ENCODE measurements at regions not wholly inside any gene's neighbourhood (a gene's known extent, or its start where the extent isn't known, plus 50 kb on each side); places are given as distances from the start of the nearest gene placed in this dataset.

DNA sequence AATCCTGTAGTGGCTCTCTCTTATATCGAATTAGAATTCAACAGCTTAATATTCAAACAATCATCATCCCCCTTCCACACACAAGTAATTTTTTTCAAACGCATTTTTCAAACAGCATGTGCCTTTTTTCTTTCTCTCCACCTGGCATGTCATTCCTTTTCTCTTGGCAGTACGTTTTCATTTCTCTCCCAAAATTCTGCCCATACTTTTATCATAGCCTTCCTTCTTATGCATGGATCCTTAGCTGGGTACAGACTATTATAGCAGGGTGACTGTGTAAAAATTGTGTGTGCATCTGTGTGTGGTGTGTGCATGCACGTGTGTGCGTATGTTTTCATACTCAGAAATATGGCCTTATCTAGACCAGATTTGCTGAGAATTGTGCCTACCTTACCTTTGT is 184.3 kb downstream of the ZC3H11B start:
- H3K36me3 ChIP-seq (ENCODE audit: control insufficient read depth in 1 of 2, insufficient read depth in 2 of 2, low read length in 1 of 2): no peaks in the 10 kb centered on the region
- H3K9me3 ChIP-seq (ENCODE audit: control insufficient read depth, low read length): no peaks in the 10 kb centered on the region
- no peak overlapping the region for H3K27ac ChIP-seq (ENCODE audit: low read depth in 1 of 2, low read length in 2 of 2)
- DNase-seq (no peak), ATAC-seq (ENCODE audit: low FRiP score) (no peak)
- intact Hi-C loops (cut with DNase I): no loop called here
- H3K4me1 ChIP-seq (ENCODE audit: control insufficient read depth in 1 of 2, insufficient read depth in 2 of 2, low read length in 2 of 2): no peaks in the 10 kb centered on the region
- no peaks in the 10 kb centered on the region for H3K27me3 ChIP-seq (ENCODE audit: control insufficient read depth in 1 of 2, insufficient read depth in 2 of 2, low read length in 1 of 2)
- no peak overlapping the region for H3K4me3 ChIP-seq (ENCODE audit: low read length in 2 of 2)
- WGBS, 2 donors: 67 to 72% methylated on average over 5 of the region's 5 CpGs

DNA sequence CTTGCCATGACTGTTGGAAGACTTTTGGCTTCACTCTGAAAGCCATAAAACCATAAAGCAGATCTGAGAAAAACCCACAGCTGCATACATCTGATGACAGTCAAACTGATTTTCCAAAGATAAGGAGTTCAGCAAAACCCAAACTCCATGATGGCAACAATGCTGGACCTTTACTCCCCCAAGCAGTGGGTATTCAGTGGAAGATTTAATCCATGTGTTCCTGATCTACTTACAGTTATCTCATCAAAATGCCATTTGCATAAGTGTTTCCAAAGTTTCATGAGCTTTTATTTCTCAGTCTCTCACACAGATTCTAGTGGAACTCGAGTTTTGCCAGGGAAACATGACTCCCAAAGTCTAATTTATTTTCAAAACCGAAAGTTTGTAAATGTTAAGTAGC is 184.9 kb downstream of the ZC3H11B start:
- H3K27ac ChIP-seq (ENCODE audit: low read depth in 1 of 2, low read length in 2 of 2): no peak overlapping the region
- H3K4me1 ChIP-seq (ENCODE audit: control insufficient read depth in 1 of 2, insufficient read depth in 2 of 2, low read length in 2 of 2): no peaks in the 10 kb centered on the region
- H3K36me3 ChIP-seq (ENCODE audit: control insufficient read depth in 1 of 2, insufficient read depth in 2 of 2, low read length in 1 of 2): no peaks in the 10 kb centered on the region
- 34 to 43% methylated on average over 2 of the region's 2 CpGs for WGBS, 2 donors
- H3K9me3 ChIP-seq (ENCODE audit: control insufficient read depth, low read length): no peaks in the 10 kb centered on the region
- no peak for DNase-seq
- ATAC-seq (ENCODE audit: low FRiP score): no peak
- intact Hi-C loops (cut with DNase I): no loop called here
- H3K27me3 ChIP-seq (ENCODE audit: control insufficient read depth in 1 of 2, insufficient read depth in 2 of 2, low read length in 1 of 2): no peaks in the 10 kb centered on the region
- no peak overlapping the region for H3K4me3 ChIP-seq (ENCODE audit: low read length in 2 of 2)

DNA sequence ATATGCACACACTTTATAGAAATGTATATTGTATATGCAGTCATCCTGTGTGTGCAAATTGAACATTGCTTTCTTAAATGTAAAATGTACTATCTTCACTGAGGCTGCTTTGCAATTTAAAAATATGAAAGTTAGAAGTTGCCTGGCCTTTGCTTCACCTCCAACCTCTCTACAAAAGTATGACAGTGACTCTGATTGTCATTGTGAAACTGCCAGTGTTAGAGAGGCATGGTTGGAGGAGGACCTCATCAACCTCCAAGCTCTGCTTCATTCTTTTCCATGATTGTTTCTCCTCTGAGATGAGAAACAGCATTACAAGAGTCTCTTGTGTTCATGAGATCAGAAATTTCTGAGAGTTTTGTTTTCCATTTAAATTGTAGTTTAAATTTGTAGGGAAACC is 185.5 kb downstream of the ZC3H11B start:
- Histone ChIP-seq H3K4me1 (ENCODE audit: control insufficient read depth in 1 of 2, insufficient read depth in 2 of 2, low read length in 2 of 2) (no peaks in the 10 kb centered on the region), H3K9me3 (ENCODE audit: control insufficient read depth, low read length) (no peaks in the 10 kb centered on the region), H3K27ac (ENCODE audit: low read depth in 1 of 2, low read length in 2 of 2) (no peak overlapping the region)

DNA sequence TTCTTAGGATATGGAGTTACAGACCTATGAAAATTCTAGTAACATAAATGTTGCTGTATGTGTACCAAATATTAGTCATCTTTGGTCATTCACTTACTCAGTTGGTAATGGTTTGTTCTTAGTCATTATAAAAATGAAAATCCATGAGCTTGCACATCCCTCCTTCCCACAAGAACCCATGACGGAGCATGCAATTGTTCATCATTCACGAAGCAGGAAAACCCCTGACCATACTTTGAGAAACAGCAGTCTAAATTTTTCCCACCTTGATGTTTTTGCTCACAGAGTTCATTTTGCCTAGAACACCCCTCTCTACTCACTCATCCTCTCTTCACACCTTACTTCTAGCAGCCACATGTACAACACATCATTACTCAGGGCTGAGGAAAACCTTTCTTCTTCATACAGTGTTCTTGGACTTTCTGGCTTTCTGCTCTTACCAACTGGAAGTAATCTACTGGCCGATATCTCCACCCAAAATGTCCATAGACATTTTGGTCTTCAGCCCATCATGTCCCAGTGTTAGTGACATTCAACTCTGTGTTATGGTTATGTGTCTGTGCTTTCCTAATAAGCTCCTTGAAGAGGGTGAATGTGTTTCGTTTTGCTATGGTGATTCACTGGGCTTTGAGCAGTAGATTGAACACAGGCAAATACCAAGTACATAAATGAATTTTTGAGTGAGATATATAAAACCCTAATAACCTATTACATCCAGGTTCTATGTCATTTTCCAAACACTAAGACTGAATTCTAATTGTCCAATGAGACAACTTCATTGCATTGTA is 189.9 kb downstream of the ZC3H11B start:
- intact Hi-C loops (cut with DNase I): no loop called here
- 87 to 94% methylated on average over 4 of the region's 4 CpGs for WGBS, 2 donors
- H3K9me3 ChIP-seq (ENCODE audit: control insufficient read depth, low read length): no peaks in the 10 kb centered on the region
- DNase-seq: no peak
- H3K27me3 ChIP-seq (ENCODE audit: control insufficient read depth in 1 of 2, insufficient read depth in 2 of 2, low read length in 1 of 2): no peaks in the 10 kb centered on the region
- no peak for ATAC-seq (ENCODE audit: low FRiP score)
- no peak overlapping the region for H3K27ac ChIP-seq (ENCODE audit: low read depth in 1 of 2, low read length in 2 of 2)
- H3K4me3 ChIP-seq (ENCODE audit: low read length in 2 of 2): no peak overlapping the region
- H3K4me1 ChIP-seq (ENCODE audit: control insufficient read depth in 1 of 2, insufficient read depth in 2 of 2, low read length in 2 of 2): no peaks in the 10 kb centered on the region
- H3K36me3 ChIP-seq (ENCODE audit: control insufficient read depth in 1 of 2, insufficient read depth in 2 of 2, low read length in 1 of 2): no peaks in the 10 kb centered on the region

More for the DNA sequence above, 185.5 kb downstream of the ZC3H11B start:
- Histone ChIP-seq H3K4me3 (ENCODE audit: low read length in 2 of 2) (no peak overlapping the region), H3K36me3 (ENCODE audit: control insufficient read depth in 1 of 2, insufficient read depth in 2 of 2, low read length in 1 of 2) (no peaks in the 10 kb centered on the region), H3K27me3 (ENCODE audit: control insufficient read depth in 1 of 2, insufficient read depth in 2 of 2, low read length in 1 of 2) (no peaks in the 10 kb centered on the region)
- DNase-seq (no peak), ATAC-seq (ENCODE audit: low FRiP score) (no peak)
- intact Hi-C loops (cut with DNase I): no loop called here

DNA sequence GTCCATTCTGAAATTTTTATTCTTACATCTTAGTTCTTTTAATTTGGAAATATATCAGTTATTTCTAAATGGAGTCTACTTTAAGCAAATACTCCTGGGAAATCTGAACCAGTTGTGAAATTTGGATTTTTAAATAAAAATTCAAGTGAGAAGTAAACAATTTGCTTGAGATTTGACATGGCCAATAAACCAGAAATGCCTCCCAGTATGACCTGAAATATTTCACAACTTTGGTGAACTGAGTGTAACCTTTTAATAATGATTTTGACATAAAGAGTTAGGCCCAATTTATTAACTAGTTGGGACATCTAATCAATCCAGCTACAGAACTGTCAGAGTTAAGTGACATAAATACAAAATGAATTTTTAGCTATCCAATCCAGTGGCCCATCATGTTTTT is 192.0 kb downstream of the ZC3H11B start:
- ATAC-seq (ENCODE audit: low FRiP score): no peak
- intact Hi-C loops (cut with DNase I): no loop called here
- Histone ChIP-seq H3K27me3 (ENCODE audit: control insufficient read depth in 1 of 2, insufficient read depth in 2 of 2, low read length in 1 of 2) (no peaks in the 10 kb centered on the region), H3K9me3 (ENCODE audit: control insufficient read depth, low read length) (no peaks in the 10 kb centered on the region), H3K4me1 (ENCODE audit: control insufficient read depth in 1 of 2, insufficient read depth in 2 of 2, low read length in 2 of 2) (no peaks in the 10 kb centered on the region), H3K27ac (ENCODE audit: low read depth in 1 of 2, low read length in 2 of 2) (no peak overlapping the region), H3K4me3 (ENCODE audit: low read length in 2 of 2) (no peak overlapping the region), H3K36me3 (ENCODE audit: control insufficient read depth in 1 of 2, insufficient read depth in 2 of 2, low read length in 1 of 2) (no peaks in the 10 kb centered on the region)
- no peak for DNase-seq

DNA sequence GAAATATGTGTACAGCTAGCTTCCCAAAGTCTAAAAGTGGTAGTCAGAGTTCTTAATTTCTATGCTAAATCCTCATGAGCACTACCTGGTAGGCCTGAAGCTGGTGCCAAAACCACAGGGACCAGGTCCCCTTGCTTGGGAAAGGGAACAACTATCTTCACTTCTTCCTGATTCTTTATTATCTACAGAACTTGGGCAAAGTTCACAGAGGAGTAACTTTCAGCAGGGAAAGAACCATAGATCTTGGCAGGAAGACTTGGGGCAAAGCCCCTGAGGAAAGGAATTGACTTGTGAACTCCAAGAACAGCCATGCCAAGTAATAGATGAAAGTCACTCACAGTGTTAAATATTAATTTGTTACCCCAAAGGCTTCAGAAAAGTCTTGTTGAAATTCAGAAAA is 193.0 kb downstream of the ZC3H11B start:
- ATAC-seq (ENCODE audit: low FRiP score): no peak
- no peaks in the 10 kb centered on the region for H3K36me3 ChIP-seq (ENCODE audit: control insufficient read depth in 1 of 2, insufficient read depth in 2 of 2, low read length in 1 of 2)
- intact Hi-C loops (cut with DNase I): loop anchor here (5.0 to 10.0 kb wide), 2 partner anchors 1083 to 1095 kb away; no protein-coding TSS in a partner anchor

DNA sequence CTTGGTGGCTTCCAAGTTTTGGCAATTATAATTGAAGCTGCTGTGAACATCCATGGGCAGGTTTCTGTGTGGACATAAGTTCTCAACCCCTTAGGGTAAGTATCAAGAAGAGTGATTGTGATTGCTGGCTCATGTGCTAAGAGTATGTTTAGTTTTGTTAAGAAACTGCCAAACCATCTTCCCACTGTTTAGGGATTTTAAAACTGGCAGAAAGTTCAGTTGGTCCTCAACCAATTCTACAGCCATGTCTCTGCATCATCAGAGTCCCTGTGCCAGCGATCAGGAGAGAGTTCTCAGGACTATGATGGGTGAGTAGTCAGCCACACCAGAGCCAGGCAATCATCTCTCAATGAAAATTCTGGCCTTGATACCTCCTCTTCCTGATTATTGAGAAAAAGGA is 193.8 kb downstream of the ZC3H11B start:
- Histone ChIP-seq H3K4me1 (ENCODE audit: control insufficient read depth in 1 of 2, insufficient read depth in 2 of 2, low read length in 2 of 2) (no peaks in the 10 kb centered on the region), H3K36me3 (ENCODE audit: control insufficient read depth in 1 of 2, insufficient read depth in 2 of 2, low read length in 1 of 2) (no peaks in the 10 kb centered on the region), H3K4me3 (ENCODE audit: low read length in 2 of 2) (no peak overlapping the region), H3K27ac (ENCODE audit: low read depth in 1 of 2, low read length in 2 of 2) (no peak overlapping the region), H3K27me3 (ENCODE audit: control insufficient read depth in 1 of 2, insufficient read depth in 2 of 2, low read length in 1 of 2) (no peaks in the 10 kb centered on the region), H3K9me3 (ENCODE audit: control insufficient read depth, low read length) (no peaks in the 10 kb centered on the region)
- ATAC-seq (ENCODE audit: low FRiP score) (no peak), DNase-seq (no peak)
- intact Hi-C loops (cut with DNase I): loop anchor here (5.0 to 10.0 kb wide), 2 partner anchors 1082 to 1094 kb away; no protein-coding TSS in a partner anchor
- 10 to 11% methylated on average over 1 of the region's 1 CpG for WGBS, 2 donors

More for the DNA sequence above, 193.0 kb downstream of the ZC3H11B start:
- H3K27ac ChIP-seq (ENCODE audit: low read depth in 1 of 2, low read length in 2 of 2): no peak overlapping the region
- no peaks in the 10 kb centered on the region for H3K27me3 ChIP-seq (ENCODE audit: control insufficient read depth in 1 of 2, insufficient read depth in 2 of 2, low read length in 1 of 2)
- H3K4me1 ChIP-seq (ENCODE audit: control insufficient read depth in 1 of 2, insufficient read depth in 2 of 2, low read length in 2 of 2): no peaks in the 10 kb centered on the region
- no peaks in the 10 kb centered on the region for H3K9me3 ChIP-seq (ENCODE audit: control insufficient read depth, low read length)
- no peak for DNase-seq
- no peak overlapping the region for H3K4me3 ChIP-seq (ENCODE audit: low read length in 2 of 2)

DNA sequence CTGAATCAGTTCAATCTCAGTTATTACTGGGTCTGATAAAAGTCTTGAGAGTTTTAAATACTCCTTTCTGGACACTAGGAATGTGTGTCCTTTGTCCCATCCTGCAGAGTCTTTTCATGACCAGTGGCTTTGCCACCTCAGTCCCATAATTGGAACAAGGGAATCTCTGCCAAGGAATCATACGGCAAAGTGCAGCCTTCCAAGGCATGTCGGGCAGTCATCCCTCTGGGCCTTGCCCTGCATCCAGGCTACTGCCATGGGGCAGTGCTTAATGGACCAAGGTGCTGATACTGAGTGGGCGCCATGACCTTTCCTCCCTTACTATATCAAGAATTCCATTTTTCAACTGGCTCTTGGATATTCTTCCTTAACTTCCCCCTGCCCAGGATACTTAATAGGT is 195.3 kb downstream of the ZC3H11B start:
- no peak for ATAC-seq (ENCODE audit: low FRiP score)
- H3K4me1 ChIP-seq (ENCODE audit: control insufficient read depth in 1 of 2, insufficient read depth in 2 of 2, low read length in 2 of 2): no peaks in the 10 kb centered on the region
- intact Hi-C loops (cut with DNase I): loop anchor here (5.0 to 10.0 kb wide), 2 partner anchors 1080 to 1093 kb away; no protein-coding TSS in a partner anchor

DNA sequence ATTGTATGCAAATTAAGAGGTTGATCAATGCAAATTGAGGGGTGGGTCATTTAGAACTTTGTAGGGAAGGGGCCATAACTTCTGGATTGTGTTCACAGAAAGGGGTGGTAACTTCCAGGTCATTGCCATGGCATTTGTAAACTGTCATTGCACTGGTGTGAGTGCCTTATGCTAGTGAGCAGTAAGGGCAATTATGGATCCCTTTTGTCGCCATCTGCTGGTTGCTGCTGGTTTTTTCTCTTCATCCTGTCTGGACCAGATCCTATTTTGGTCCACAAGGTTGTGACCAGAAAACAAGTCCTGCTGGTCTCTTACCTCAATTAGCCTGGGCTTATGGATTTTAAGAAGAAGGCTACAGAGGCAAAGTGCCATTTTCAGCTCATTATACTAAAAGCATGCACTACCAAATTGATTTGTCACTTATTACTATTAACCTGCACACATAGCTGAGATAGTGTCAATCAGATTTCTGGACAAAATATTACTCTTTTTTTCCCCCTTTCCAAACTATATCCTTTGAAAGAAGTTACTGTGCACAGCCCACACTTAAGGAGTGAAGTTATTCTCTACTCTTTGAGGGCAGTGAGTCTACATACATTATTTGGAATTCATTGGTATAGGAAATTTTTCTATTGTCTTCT is 196.2 kb downstream of the ZC3H11B start:
- Histone ChIP-seq H3K9me3 (ENCODE audit: control insufficient read depth, low read length) (no peaks in the 10 kb centered on the region), H3K36me3 (ENCODE audit: control insufficient read depth in 1 of 2, insufficient read depth in 2 of 2, low read length in 1 of 2) (no peaks in the 10 kb centered on the region), H3K4me3 (ENCODE audit: low read length in 2 of 2) (no peak overlapping the region), H3K27ac (ENCODE audit: low read depth in 1 of 2, low read length in 2 of 2) (no peak overlapping the region), H3K27me3 (ENCODE audit: control insufficient read depth in 1 of 2, insufficient read depth in 2 of 2, low read length in 1 of 2) (no peaks in the 10 kb centered on the region), H3K4me1 (ENCODE audit: control insufficient read depth in 1 of 2, insufficient read depth in 2 of 2, low read length in 2 of 2) (no peaks in the 10 kb centered on the region)
- intact Hi-C loops (cut with DNase I): loop anchor here (5.0 to 10.0 kb wide), 2 partner anchors 1079 to 1092 kb away; no protein-coding TSS in a partner anchor
- peak; percentile 73 for ATAC-seq (ENCODE audit: low FRiP score)
- 48 to 52% methylated on average over 1 of the region's 1 CpG for WGBS, 2 donors
- peak in 1 of 2 donors; percentile 60 for DNase-seq

More for the DNA sequence above, 195.3 kb downstream of the ZC3H11B start:
- Histone ChIP-seq H3K27ac (ENCODE audit: low read depth in 1 of 2, low read length in 2 of 2) (no peak overlapping the region), H3K9me3 (ENCODE audit: control insufficient read depth, low read length) (no peaks in the 10 kb centered on the region), H3K4me3 (ENCODE audit: low read length in 2 of 2) (no peak overlapping the region), H3K27me3 (ENCODE audit: control insufficient read depth in 1 of 2, insufficient read depth in 2 of 2, low read length in 1 of 2) (no peaks in the 10 kb centered on the region), H3K36me3 (ENCODE audit: control insufficient read depth in 1 of 2, insufficient read depth in 2 of 2, low read length in 1 of 2) (no peaks in the 10 kb centered on the region)
- DNase-seq: no peak
- WGBS, 2 donors: 49 to 50% methylated on average over 3 of the region's 3 CpGs
